GM18867 (cell line): ENCODE measurements at regions not wholly inside any gene's neighbourhood (a gene's known extent, or its start where the extent isn't known, plus 50 kb on each side); places are given as distances from the start of the nearest gene placed in this dataset.
A peak's percentile ranks its signal among the peaks of the same experiment; 100 is the strongest.
"Not testable (repeated sequence)": the region's sequence is repeated elsewhere in the genome, so short reads cannot be mapped to it uniquely, and the experiment has no call there.

ENCODE experiments used
- ATAC-seq: cut with Tn5 transposase; IDR thresholded peaks from one replicate; pipeline ENCODE4 v1.9.1; 2021; ENCODE audit warnings: mild to moderate bottlenecking, moderate library complexity; ENCODE audit not compliant: unreplicated experiment

DNA sequence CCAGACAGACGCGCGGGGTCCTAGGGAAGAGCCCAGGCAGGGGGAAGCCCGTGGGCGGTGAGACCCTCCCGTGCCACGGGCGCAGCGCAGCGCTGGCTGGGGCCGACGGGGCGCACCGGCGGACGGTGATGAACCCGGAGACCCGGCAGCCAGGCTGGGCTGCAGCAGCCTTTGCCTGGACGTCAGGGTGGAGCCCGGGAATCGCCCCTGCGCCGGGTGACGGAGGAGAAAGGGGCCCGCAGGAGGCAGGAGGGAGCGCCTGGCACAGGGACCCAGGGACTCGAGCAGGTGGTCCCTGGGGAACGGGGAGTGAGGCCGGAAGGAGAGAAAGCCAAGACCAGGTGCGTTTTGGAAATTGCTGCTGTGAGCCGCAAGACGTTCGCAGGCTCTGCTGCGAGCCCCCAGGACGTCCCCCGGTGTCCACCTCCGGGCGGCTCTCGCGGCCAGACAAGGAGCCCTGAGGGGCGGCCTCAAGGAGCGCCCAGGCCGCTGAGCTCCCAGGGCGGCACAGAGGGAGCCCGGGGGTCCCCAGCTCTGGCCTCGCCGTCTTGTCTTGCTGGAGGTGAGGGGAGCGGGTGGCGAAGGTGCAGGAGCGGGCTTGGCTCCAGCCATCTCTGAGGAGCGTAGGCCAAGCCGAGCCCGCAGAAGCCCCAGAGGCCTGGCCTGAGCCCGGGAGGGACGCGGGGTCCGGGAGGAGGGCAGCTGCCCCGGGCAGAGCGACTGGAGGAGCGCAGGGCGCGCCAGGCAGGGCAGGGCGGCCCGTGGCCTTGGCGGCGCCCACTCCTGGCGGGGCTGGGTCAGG lies 191.2 kb upstream of the PDE10A start:
- ATAC-seq: no peak

DNA sequence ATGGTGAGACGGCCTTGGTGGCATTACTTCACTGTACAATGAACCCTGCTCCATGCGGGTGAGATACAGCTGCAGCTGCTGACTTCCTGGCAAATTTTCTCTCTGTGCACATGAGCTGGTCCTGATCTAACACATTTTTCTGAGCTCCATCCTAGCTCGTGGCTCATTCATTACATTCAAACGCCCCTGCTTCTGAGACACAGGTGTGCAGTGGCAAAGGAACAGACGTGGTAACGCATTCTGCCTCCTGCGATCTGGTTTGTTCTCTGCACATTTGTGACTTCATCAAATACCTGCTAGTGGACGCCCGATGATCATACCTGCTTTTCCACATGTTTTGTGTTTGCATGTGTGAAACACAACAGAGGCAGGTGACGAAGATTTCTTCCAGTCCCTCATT lies 189.6 kb upstream of the PDE10A start:
- ATAC-seq: no peak

DNA sequence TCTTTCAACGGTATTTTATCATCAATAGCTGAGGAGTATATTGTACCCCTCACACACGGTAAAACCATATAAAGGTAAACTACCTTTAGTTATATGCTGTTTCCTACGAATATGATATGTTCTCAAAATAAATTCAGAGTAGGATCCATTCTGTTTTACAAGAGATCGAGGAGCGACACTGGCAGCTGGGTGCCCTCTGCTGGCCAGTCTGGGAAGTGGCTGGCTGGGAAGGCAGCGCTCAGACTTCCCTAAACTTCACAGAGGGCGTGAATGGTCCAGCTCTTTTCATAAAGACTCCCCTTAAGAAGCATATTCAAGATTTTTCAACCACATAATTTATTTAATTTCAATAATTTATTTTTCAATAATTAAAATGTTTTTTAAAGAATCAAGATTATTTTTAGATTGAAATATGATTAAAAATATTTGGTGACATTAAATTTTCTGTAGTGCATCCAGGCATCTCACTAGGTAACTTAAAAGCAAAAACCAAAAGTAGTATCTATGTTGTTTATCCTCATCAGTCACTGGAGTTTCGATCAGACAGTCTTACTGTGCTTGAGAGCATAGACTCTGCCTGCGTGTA lies 187.5 kb upstream of the PDE10A start:
- peak; percentile 92 for ATAC-seq

DNA sequence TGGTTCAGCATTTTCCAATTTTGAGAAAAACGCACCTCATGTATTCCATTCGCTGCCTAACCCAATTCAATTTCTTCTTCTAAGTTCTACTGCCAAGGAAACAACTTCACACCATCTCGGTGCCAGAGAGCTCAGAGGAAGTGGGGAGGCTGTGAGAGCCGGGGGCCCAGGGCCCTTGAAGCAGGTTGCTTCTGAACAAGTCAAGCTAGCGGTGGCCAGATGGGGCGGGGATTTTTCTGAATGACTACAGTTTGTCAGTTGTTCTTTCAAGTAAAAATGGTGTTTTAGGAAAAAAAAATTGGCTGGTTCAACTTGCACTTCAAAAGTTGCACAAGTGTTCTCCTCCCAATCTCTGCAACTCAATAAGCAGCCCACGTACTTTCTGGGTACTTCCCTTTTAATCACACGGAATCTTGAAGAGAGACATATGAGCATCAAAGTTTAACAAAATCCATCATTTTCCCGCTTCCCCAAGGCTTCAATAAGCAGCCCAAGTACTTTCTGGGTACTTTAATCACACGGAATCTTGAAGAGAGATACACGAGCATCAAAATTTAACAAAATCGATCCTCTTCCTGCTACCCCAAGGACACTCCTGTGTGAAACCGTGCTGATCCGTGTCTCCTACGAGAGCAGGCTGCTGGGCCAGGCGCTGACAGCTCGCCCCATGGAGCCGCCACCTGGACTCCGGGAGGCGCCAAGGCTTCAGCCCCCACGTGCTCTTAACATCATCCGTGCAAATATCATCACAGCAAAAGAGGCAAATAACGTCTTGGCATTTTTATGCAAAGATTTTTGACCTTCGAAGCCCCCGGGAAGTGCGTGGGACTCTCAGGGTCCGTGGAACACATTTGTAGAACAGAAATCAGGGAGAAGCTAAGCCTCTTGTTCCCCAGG lies 186.7 kb upstream of the PDE10A start:
- peak; percentile 7 for ATAC-seq

DNA sequence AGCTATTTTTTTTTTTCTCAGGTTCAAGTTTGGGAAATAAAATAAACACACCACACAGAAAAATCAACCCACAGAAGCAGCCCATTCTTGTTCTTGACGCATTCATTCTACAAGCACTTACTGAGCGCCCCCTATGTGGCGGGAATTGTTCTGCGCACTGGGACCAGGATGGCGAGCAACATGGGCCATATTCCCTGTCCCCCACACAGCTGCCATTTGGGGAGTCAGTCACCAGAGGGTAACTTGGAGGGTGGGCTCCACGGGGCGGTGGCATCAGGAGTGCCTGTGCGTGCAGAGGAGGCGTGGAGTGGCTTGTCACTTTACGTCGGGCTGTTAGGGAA lies 185.0 kb upstream of the PDE10A start:
- ATAC-seq: no peak

DNA sequence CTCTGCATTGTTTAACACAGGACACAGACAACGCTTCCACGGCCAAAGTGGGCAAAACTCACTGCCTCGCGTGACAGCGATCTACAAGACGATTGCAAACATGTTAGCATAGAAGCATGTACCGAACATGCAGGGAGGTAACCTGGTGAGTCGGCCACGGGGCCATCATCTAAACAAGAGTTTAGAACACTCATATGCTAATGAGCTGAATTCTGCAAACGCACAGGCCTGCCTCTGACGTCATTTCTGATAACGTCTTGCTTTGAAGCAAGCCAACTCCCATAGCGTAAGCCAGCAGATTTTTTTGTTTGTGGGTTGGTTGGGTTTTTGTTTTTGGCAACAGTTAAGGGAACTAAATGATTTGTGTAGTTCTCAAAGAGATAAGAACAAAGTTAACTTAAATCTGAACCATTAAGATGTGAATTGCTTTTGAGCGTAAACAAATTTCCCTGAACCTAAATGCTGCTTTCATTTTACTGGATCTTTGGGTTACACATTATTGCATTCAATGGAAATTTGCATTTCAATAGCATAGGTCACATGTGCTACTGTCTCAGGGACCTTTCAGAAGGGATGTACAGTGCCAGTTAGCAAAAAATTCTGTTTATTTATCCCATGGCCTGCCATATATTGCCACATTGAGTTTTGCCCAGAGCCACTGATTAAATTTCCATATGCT lies 184.5 kb upstream of the PDE10A start:
- ATAC-seq: no peak

DNA sequence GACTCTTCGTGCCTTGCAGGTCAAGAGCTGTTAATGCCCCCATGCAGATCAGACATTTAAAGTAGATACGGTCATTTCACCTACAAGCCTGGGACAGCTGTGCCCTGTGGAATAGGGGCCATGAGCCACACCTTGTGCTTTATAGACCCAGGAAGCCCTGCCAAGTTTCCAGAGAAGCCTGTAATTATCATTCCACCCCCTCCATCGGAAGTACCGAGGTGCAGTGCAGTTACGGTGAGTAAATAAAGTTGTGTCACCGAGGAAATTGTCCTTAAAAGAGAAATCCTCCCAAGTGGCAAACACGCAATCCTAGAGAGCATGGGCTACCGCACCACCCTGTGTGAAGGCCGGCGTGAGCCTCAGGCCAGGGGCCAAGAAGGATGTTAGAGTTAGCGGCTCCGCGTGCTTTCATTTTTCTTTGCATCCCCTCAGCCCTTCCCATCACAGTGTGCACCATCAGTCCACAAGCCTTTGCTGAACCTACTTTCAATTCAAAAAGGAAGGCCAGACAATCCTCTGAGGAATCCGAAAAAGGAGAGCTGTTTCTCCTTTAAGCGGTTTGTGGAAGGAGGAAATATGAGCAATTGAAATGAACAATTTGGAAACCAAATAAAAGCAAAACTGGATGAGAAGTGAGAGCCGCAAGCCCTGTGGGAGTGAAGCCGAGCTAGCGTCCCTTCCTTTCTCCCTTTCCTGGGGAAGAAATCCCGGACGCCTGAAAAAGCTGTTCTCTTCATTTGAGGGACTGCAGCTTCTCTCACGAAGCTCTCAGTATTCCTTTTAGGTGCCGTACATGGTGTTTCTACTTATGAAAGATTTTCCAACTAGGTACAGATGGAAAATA lies 183.3 kb upstream of the PDE10A start:
- ATAC-seq: no peak

DNA sequence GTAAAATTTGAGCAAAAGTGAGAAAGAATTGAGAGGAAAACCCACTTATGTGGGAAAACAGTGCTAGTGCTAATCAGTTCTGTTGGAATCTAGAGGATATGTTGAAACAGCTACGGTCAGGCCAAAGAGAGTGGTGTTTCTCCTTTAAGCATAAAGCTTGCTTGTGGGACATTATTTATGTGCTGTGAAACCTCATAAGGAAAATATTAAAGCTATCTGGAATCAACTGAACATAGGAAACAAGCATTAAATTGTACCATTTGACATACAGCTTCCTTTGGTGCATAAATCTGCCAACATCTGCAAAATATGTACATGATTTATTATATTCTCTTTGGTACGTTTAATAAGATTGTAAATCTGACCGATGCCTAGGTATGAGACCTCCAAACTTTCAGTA lies 182.5 kb upstream of the PDE10A start:
- no peak for ATAC-seq

DNA sequence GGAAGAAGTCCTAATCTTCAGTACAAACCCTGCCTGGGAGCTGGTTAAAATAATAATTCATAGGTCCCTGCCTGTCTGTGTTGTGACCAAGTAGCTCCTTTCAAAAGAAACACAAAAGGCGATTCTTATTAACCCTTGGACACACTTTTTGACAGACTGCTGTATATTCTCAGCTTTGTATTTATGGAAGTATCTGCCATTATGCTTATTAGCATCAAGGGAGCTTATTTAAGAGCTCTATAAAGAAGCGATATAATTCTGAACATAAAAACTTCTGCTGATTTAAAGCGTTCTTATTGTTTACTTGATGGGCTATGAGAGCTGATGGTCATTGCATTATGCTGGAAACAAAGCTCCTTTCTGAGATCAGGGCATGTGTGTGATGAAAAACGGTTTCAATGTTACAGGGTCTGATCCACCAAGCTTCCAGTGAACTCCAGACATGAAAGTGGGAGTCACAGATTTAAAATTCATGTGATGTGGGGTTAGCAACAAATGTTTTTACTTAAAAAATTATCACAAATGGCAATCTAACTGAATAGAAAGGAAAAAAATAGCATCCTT lies 181.8 kb upstream of the PDE10A start:
- ATAC-seq: no peak

DNA sequence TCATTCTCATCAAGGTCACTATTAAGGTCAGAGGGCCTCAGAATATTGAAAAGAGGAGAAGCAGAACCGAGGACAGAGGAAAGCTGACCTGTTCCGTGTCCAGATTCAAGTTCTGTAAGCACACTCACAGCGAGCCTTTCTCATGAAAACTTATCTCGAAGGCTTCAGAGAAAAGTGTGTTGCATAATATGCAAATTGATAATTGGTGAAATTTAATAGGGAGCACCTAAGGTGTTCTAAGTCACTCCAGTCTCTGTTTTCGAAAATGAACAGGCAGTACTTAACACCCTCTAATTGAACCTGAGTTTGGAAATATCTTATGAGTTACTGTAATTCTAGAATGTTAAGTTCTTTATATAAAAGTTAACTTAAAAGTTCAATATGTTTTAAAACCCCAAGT lies 181.2 kb upstream of the PDE10A start:
- ATAC-seq: no peak

DNA sequence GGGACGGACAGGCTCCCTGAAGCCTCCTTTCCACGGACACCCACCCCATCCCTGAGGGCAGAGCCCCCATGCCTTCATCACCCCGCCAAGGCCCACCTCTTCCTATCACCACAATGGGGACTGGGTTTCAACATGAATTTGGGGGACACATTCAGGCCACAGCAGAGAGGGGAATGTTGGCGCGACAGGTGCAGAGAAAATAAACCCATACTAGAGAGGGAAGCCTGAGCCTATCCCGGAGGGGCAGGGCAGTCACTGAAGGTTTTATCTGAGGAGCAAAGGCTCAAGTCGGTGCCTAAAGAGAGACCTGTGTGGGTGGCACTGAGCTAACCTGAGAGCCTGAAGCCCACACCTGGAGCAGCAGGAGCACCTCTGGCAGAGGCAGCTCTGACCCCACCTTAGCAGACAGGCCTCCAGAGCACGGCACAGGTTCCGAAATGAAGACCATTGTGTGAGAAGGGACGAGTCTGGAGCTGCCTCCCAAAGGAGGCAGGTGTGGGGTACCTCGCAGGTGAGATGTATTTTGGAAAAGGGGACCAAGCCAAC lies 180.6 kb upstream of the PDE10A start:
- no peak for ATAC-seq

DNA sequence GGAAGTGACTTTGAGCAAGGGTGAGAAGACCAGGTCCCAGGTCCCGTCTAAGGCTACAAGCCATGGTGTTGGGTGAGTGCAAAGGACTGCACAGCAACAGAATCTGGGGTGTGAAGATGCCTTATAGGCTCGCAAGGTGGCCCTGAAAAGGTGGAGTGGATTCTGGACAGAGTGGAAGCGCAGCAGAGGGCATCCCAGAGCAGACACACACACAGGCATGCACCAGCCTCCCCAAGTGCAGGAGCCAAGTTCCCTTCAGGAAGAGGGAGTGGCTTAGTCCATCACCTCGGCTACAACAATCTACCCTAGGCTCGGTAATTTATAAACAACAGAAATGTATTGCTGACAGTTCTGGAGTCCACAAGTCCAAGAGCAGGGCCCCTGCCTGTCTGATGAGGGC lies 180.1 kb upstream of the PDE10A start:
- no peak for ATAC-seq

DNA sequence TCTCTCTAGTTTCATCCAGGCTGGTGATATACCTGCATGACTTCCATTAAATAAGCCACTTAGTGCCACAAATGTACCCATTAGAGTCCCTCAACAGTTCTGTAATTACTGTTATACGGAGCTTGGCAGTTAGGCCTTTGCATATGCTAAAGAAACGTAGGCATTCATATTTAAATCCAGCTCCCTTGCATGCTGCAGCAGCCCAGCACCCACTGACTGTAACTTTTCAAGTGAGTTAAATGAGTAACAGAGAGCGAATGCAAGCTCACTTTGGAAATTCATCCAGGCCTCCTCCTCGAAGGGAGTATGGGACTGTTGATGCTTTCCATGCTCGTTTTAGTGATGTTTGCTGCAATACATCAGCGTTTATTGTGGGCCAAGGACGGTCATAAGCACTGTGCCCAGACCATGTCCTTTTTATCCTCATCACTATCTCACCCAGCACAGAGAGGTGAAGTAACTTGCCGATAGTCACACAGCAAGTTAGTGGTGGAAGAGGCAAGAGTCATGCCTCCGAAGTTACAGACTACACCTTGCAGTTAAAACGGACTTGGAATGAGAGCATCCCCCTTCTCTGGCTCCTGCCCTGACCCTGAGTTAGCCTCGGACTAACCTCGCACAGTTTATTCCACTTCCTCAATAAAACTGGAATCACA lies 179.4 kb upstream of the PDE10A start:
- ATAC-seq: no peak

DNA sequence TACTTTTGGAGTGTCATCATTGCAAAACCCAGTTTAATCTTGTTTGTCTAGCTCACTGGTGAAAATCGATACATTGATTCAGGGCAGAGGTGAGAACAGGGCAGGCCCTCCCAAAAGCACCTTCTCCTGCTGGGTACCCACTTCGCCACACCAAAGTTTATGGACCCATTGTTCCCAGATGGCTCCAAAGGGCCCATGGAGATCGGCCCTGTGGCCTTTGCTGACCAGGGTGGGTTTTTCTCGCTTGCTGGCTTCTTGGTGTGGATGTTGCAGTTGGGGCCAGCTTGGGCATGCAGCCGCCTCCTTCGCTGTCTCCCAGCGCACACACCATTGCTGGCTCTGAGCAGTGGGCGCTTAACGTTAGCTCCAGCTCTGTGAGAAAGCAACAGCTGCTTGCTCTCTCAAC lies 178.1 kb upstream of the PDE10A start:
- ATAC-seq: no peak

DNA sequence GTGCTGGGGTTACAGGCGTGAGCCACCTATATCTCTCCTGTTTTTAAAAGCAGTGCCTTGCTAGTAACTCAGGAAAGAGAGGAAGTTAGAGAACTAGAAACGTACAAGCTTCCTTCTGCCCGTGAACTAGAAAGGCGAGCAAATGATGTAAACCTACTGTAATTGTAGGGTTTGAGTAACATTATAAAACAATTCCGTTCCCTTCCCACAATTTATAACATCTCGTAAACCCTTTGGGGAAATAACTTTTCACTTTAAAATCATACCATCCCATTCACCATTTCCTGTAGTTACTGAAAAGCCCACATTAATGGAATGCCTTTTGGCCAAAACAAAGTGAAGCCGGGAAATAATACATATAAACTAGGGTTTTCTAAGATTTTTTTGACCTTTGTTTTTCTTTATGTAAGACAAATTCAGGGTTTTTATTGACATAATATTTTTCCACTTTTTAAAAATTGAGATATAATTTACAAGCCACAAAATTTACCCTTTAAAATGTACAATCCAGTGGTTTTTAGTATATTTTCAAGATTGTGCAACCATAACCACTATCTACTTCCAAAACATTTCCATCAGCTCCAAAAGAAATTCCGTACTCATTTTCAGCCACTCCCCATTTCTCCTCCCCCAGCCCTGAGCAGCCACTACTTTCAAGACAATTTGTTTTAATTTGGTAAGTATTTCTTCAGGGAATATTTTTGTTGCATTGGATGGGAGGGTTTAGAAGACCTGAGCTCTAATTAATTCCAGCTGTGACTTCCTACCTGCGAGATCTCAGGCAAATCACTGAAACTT lies 175.1 kb upstream of the PDE10A start:
- ATAC-seq: no peak

DNA sequence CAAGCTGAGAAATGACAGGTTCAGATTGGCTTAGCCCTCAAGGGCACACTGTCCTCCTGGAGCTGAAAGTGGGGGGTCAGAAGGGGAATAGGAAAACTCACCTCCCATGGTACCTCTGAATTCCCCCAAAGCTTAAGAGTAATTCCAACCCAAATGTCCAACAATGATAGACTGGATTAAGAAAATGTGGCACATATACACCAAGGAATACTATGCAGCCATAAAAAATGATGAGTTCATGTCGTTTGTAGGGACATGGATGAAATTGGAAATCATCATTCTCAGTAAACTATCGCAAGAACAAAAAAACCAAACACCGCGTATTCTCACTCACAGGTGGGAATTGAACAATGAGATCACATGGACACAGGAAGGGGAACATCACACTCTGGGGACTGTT lies 173.6 kb upstream of the PDE10A start:
- not testable (repeated sequence) for ATAC-seq

DNA sequence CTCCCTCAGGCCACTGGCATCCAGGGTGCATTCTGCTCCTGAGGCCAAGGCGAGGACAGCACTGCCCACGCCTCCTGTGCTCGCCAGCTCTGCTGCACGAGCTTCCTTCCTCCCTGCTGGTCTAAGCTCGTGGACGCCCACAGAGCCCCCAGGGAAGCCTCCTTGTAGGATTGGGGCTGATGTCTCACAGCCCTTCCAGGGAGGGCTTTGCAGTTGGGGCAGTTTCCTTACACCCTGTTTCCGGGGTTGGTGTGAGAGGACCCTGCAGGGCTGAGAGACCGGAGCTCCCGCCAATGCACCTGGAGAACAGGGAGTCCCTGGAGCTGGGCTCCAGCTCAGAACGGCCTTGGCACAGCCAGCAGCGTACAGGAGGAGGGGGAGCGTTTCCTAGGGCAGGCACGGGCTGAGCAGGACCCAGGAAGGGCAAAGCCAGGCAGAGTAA lies 172.4 kb upstream of the PDE10A start:
- ATAC-seq: no peak

DNA sequence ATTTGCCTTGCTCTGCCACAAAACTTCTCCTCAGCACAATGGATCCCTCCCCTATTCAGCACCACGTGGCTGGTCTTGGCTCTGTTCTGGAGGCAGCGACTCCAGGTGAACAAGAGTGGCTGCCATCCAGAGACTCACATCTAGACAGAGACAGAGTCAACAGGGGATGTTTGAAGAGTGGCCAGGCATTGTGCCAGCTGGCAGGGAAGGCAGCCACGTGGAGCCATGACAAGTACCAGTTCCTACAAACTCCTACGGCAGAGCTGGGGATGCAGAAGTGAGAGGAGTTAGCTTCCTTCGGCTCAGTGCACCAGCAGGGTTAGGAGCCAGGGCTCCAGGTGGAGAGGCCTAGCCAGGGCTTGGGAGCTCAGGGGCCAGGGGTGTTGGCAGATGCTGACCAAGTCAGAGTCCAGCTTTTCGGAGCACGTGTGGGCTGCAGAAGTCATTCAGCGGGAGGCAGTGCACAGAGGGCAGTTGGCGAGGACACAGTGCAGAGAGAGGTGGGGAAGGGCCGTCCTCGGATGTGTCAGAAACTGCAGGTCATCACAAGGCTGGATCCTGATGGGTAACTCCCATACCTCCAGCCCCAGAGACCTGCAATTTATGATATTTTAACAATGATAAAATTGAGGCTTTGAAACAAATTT lies 171.7 kb upstream of the PDE10A start:
- no peak for ATAC-seq
